NCI-H510A treated with DMSO at 0.1 percent for 48 hours (cell line): ENCODE measurements at regions not wholly inside any gene's neighbourhood (a gene's known extent, or its start where the extent isn't known, plus 50 kb on each side); places are given as distances from the start of the nearest gene placed in this dataset.

ENCODE experiments used
- DNase-seq: peaks from one replicate; lab custom pipeline; 2025; lab: John Stamatoyannopoulos, UW

GRCh38 chr17:71331754-71332325 lies 789.0 kb upstream of the SOX9 start:
- no peak for DNase-seq

GRCh38 chr17:71334048-71334751 lies 786.6 kb upstream of the SOX9 start:
- DNase-seq = no peak

GRCh38 chr17:71335212-71335611 lies 785.6 kb upstream of the SOX9 start:
- DNase-seq = no peak

DNA sequence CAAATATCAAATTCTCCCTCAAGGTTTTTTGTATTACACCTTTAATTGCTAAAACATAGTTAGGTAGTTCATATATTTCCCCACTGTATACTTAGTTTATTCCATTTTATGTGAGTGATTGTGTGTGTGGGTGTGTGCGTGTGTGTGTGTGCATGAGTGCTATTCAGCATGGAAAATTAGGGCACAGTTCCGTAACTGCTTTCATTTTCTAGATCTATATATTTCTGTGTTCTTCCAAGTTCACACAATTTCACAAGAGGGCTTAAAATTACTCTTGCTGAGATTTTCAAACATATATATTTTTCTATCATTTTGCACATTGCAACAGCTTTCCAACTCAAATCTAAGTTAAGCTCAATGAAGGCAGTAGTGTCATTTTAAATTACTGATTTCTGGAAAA lies 782.9 kb upstream of the SOX9 start:
- no peak for DNase-seq

DNA sequence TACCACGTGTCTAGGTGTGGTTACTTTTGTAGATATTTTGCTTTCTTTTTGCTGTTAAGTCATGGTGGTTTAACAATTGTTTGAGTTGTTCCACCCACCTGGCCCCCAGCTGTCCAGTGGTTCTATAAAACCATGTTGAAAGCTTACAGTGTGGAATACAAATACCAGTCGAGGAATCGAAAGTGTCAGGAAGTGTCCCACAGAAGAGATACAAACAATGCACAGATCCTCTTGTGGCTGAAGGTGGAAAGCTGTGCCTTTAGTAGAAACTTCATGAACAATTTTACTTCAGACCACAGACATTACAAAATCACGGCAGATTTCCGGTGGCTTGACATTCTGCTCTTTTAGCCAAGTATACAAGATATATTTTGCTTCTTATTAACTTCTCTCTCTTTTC lies 782.4 kb upstream of the SOX9 start:
- DNase-seq = no peak

DNA sequence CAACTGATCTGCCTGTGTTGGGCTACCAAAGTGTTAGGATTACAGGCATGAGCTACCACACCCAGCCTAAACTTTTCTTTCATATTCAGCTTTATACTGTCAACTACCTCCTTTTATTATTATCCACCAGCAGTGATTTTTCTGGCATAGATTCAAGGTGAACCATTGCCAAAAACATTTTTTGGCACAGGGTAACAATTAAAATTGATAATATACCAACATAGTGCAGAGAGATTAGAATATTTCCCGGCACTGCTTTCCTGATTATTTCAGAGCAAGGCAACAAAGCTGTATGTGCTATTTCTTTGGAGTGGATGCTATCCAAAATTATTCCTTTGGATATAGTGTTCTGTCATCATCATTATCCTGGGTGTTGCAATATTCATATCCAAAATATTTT lies 781.6 kb upstream of the SOX9 start:
- no peak for DNase-seq

DNA sequence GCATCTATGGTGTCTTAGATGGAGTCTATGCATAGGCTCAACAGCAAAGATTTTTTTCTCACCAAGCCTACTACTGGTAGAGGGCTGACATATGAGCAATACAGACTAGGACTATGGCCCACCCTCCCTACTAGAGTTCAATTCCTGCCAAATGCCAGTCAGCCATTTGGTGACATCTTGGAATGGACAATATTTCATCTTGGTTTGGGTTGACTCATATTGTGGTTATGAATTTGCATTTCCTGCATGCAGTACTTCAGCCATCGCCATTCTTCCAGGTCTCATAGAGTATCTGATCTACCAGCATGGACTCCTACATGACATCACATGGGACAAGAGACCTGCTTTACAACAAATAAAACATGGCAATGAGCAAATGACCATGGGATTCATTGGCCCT lies 778.1 kb upstream of the SOX9 start:
- no peak for DNase-seq

- DNase-seq = no peak
These were observed 770.8 kb upstream of the SOX9 start for GRCh38 chr17:71349908-71350600.

- no peak for DNase-seq
These were observed 760.5 kb upstream of the SOX9 start for GRCh38 chr17:71360301-71360700.

DNA sequence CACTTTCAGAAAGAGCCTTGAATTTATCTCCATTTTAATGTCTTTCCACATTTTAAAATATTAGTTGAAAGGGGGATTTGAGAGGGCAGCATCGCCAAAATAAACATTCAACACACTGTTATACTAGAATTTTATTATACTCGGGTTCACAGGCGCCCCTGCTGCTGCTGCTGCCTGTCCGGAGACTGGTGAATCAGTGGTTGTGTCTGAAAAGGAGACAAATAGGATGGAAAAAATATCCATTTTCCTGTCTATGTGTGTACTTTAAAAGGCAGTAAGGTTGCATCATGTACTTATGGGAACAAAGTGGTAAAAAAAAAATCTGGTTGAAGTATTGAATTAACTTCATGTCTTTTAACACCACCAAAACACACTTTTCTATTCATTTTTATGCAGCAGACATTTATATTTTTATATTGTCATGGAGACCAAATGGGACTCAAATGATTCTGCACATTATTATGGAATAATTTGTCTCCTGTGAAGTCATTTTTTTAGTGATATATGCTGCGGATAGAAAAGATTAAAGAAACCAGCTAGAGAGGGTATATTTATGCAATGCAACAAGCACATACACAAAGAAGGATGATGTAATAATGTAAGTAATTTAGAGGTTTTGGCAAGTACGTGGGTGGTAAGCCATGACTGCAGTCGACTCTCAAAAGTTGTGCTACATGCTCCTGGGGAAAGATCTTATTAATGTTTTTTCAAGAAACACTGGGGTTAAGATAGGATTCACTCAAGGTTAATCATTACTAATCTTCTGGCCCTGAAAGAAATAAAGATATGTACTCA lies 759.0 kb upstream of the SOX9 start:
- no peak for DNase-seq

DNA sequence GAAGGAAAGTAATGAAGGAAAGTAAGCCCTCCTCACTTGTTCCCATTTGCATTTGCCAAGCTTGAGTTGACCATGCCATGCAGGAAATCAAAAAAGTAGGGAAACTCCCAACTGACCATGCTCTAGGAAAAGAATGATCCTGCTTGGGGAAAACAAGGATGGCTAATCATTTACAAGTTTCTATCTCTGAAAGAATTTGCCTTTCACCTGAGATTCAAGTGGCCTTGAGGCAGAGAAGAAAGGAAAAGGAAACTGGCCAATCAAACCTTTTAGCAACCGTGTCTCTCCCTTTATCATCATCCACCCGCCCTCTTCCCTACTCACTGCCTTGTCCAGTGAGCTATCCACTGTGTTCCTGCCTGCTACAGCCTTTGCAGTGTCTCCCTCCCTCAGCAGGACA lies 757.2 kb upstream of the SOX9 start:
- DNase-seq = no peak

- DNase-seq = no peak
These were observed 749.0 kb upstream of the SOX9 start for GRCh38 chr17:71371809-71372208.

DNA sequence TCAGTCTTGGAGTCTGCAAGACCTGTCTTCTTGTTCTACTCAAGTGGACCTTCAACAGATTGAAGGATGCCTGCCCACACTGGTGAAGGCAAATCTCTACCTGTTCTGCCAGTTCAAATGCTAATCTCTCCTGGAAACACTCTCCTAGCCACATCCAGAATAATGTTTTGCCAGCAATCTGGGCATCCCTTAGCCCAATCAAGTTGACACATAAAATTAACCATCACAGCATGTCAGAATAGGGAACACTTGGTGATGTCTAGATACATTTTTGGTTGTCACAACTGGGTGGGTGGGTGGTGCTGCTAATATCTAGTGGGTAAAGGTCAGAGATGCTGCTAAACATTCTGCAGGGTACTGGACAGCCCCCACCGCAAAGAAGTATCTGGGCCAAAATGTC lies 744.9 kb upstream of the SOX9 start:
- no peak for DNase-seq

GRCh38 chr17:71376933-71377332 lies 743.9 kb upstream of the SOX9 start:
- no peak for DNase-seq

DNA sequence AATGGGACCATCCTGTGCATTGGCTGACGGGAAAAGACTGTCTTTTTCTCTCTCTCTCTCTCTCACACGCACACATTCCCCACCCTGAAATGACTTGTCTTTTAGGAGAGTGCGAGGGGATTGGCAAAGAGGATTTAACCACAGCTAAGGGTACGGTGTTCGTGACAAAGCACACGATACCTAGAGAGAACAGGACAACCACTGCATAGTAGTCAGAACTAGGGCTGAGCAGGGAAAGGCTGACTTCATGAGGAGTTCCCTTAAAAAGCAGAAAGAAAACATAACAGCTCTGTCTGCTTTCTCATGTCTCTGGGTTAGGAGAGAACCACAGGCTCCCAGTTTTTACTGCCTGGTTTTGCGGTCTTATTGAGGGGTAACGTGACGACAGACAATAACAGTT lies 742.8 kb upstream of the SOX9 start:
- DNase-seq = no peak

GRCh38 chr17:71378741-71379140 lies 742.1 kb upstream of the SOX9 start:
- no peak for DNase-seq

DNA sequence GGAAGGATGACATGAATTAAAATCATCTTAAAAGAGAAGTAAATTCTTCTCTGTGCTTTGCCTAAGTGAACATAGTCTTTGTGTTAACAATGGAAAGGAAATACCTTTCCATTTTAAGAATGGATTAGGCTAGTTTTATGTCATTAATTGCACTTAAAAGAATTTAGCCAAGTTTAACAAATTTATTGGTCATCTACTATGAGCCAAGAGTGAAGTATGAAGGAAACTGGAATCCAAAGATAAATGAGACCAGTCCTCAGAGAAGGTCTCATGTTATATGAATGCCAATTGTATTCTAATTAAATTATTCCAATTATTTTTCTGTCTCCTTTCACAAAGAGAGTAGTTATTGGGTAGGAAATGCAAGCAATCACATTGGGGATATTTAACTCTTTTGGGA lies 741.3 kb upstream of the SOX9 start:
- no peak for DNase-seq

DNA sequence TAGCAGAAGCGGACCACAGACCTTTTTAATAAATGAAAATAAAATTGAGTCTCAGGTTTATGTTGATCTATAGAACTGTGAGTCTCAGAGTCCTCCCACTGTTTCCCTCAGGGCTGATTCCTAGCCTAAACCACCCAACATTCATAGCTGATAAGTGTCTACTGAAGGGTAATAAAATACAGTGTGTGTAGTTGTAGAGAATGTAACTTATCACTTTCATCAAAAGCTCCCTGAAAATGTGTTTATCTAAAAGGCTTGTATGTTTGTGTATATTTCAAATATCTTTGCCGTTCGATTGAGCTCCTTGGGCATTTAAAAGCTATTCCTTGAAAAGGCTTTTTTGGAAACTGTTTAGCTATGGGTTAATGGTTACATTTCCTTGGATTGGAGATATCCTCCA lies 740.3 kb upstream of the SOX9 start:
- DNase-seq = no peak

- DNase-seq = no peak
These were observed 739.9 kb upstream of the SOX9 start for GRCh38 chr17:71380936-71381335.

DNA sequence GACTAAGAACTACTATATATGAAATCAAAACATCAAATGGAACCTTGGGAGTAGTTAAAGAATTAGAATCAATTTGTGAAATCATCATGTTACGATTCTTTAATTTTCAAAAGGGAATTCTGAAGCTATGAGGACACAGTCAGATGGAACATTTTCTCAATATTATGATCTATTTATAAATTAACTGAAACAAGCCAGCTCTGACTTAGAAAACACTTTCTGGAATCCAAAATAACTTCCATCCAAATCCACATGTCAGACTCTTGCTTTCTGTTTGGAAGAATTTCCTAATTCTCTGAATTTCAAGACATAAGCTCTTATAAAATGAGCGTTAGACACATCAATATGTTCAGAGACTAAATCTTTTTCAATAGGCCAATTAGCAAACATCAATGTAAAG lies 737.7 kb upstream of the SOX9 start:
- no peak for DNase-seq

DNA sequence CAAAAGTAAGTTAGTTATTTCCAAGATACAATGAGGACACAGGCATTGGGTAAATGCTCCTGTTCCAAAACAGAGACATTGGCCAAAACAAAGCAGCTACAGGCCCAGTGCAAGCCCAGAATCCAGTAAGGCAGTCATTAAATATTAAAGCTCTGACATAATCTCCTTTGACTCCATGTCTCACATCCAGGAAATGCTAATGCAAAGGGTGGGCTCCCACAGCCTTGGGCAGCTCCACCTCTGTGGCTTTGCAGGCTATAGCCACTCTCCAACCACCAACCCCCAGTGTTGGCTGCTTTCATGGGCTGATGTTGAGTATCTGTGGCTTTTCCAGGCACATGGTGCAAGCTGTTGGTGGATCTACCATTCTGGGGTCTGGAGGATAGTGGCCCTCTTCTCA lies 733.4 kb upstream of the SOX9 start:
- DNase-seq = no peak

DNA sequence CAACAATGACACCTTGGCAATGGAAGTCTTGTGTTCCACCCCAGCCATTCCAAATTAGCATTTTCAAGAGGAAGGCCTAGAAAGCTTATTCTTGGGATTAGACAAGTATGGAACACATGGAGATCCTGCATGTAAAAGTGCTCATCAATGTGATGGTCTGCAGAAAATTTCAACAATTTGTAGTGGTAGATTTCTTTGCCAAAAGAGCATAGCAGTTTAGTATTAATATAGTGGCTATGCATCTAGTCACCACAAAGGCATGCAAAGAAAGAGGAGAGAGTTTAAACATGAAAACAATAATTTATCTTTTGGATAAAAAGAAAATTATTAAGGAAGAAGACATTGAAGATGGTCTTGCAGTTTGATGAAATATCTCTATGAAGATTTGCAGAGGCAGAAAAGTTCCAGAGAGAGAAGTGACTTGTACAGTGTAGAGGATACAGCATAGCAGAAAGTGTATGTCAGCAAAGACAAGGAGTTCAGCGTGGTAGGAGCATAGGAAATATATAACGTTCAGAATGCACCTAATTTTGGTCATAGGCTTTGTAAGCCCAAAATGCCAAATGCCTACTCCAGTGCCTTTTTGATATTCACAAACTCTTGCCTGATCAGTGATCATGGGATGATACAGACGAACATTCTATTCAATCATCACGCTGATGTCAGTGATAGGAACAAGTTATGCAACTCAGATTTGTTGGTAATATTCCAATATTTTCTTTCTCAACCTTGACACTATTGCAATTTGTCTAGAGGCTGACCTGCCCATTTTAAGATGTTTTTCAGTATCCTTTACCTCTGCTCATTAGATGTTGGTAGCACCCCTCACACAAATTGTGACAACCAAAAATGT lies 727.9 kb upstream of the SOX9 start:
- DNase-seq = no peak
